ENCODE measurements at regions not wholly inside any gene's neighbourhood (a gene's known extent, or its start where the extent isn't known, plus 50 kb on each side); places are given as distances from the start of the nearest gene placed in this dataset.

GRCh38 chr12:98096436-98096835, 419.0 kb upstream of the TMPO start:
- Histone ChIP-seq H3K27me3 (ENCODE audit: insufficient read depth, low read length) (no peaks in the 10 kb centered on the region), H2AFZ (ENCODE audit: low read length) (no peak overlapping the region), H3T11ph (ENCODE audit: low read length) (no peak overlapping the region), H4K8ac (replicated peaks; ENCODE audit: insufficient read length, low read depth, low read length) (no peak overlapping the region), H2BK20ac (ENCODE audit: low read depth, low read length, poor library complexity, severe bottlenecking) (no peak overlapping the region), H4K5ac (ENCODE audit: insufficient read length, low read depth, low read length) (no peak overlapping the region), H2BK5ac (ENCODE audit: insufficient read length, low read length) (no peak overlapping the region), H2BK12ac (ENCODE audit: insufficient read length, low read depth, low read length) (no peak overlapping the region), H3K4me1 (ENCODE audit: insufficient read depth, low read length) (no peaks in the 10 kb centered on the region), H2BK15ac (ENCODE audit: low read depth, low read length) (no peak overlapping the region), H3K9me3 (ENCODE audit: control insufficient read depth, low read depth, low read length) (no peaks in the 10 kb centered on the region), H3K4me2 (ENCODE audit: insufficient read depth, insufficient read length, low read length) (no peak overlapping the region), H2BK120ac (ENCODE audit: low read depth, low read length, poor library complexity, severe bottlenecking) (no peak overlapping the region), H3K23me2 (ENCODE audit: insufficient read length, low read depth, low read length, poor library complexity, severe bottlenecking) (no peaks in the 10 kb centered on the region), H3K27ac (ENCODE audit: insufficient read length, low read depth, low read length) (no peak overlapping the region), H3K14ac (ENCODE audit: insufficient read depth, low read length) (no peak overlapping the region), H3K56ac (ENCODE audit: insufficient read length, low read depth, low read length) (no peak overlapping the region), H3K79me1 (ENCODE audit: insufficient read depth, low read depth, low read length, poor library complexity, severe bottlenecking) (no peaks in the 10 kb centered on the region), H4K20me1 (ENCODE audit: control insufficient read depth, insufficient read depth, insufficient read length) (no peaks in the 10 kb centered on the region), H3K79me2 (ENCODE audit: insufficient read depth, low read length) (no peaks in the 10 kb centered on the region), H3K23ac (ENCODE audit: insufficient read length, low read depth, low read length) (no peak overlapping the region), H3K18ac (ENCODE audit: insufficient read length, low read depth, low read length) (no peak overlapping the region), H2AK5ac (ENCODE audit: insufficient read length, low read length) (no peak overlapping the region), H3K9ac (ENCODE audit: extremely low read depth, insufficient read length, low read length) (no peak overlapping the region), H4K91ac (ENCODE audit: insufficient read length, low read depth, low read length) (no peak overlapping the region), H3K4ac (ENCODE audit: low read depth, low read length) (no peak overlapping the region)
- WGBS (ENCODE audit: extremely low coverage, insufficient read length, low lambda C conversion rate): no CpG with 5 or more reads among the region's 2 CpGs
- no peak for TF ChIP-seq CTCF (conservative IDR thresholded peaks at IDR 0.05)
- H3K4me1 Mint-ChIP-seq: no peaks in the 10 kb centered on the region; a peak in 2 of 4 replicates
- no peaks in the 10 kb centered on the region for H3K27me3 Mint-ChIP-seq (ENCODE audit: low read depth)
- no peak for DNase-seq
- H3K4me3 Mint-ChIP-seq: no peak overlapping the region
- H3K36me3 Mint-ChIP-seq (ENCODE audit: insufficient read depth in 1 of 3, low read depth in 3 of 3): peaks cover 8 to 28% (median 10%) of the 10 kb centered on the region in 3 experiments
- H3K27ac Mint-ChIP-seq: no peak overlapping the region
- peaks cover 30 to 35% of the 10 kb centered on the region in 2 experiments for H3K9me3 Mint-ChIP-seq

All from H9 (cell line).